Ishikawa (cell line): ENCODE measurements at regions not wholly inside any gene's neighbourhood (a gene's known extent, or its start where the extent isn't known, plus 50 kb on each side); places are given as distances from the start of the nearest gene placed in this dataset.

Experiments used
- CEBPB ChIP-seq: IDR thresholded peaks from 2 replicates; pipeline ENCODE4 v1.6.1; 2012
- CREB1 ChIP-seq: IDR thresholded peaks from 2 replicates; pipeline ENCODE4 v1.6.1; 2012; ENCODE audit warnings: low read depth
- EGR1 ChIP-seq: IDR thresholded peaks from 2 replicates; pipeline ENCODE4 v1.6.1; 2012
- EP300 ChIP-seq: IDR thresholded peaks from 2 replicates; pipeline ENCODE4 v1.6.1; 2012; ENCODE audit warnings: borderline replicate concordance
- FOXM1 ChIP-seq: IDR thresholded peaks from 2 replicates; pipeline ENCODE4 v1.6.1; 2012; ENCODE audit warnings: low read depth, borderline replicate concordance
- MAX ChIP-seq: IDR thresholded peaks from 2 replicates; pipeline ENCODE4 v1.6.1; 2012
- NFIC ChIP-seq: IDR thresholded peaks from 2 replicates; pipeline ENCODE4 v1.6.1; 2012
- RAD21 ChIP-seq: IDR thresholded peaks from 2 replicates; pipeline ENCODE4 v1.6.1; 2012; ENCODE audit warnings: low read depth
- REST ChIP-seq: IDR thresholded peaks from 2 replicates; pipeline ENCODE4 v1.6.1; 2012; ENCODE audit warnings: low read depth, mild to moderate bottlenecking
- TAF1 ChIP-seq: IDR thresholded peaks from 2 replicates; pipeline ENCODE4 v1.6.1; 2012; ENCODE audit warnings: low read depth, mild to moderate bottlenecking
- TCF12 ChIP-seq: IDR thresholded peaks from 2 replicates; pipeline ENCODE4 v1.6.1; 2012; ENCODE audit warnings: low read depth
- TEAD4 ChIP-seq: IDR thresholded peaks from 2 replicates; pipeline ENCODE4 v1.6.1; 2012
- USF1 ChIP-seq: IDR thresholded peaks from 2 replicates; pipeline ENCODE4 v1.6.1; 2012
- YY1 ChIP-seq: IDR thresholded peaks from 2 replicates; pipeline ENCODE4 v1.6.1; 2012; ENCODE audit warnings: low read depth
- ZBTB7A ChIP-seq: IDR thresholded peaks from 2 replicates; pipeline ENCODE4 v1.6.1; 2012; ENCODE audit warnings: low read depth

- no peak for TF ChIP-seq USF1
These were observed 453.1 kb downstream of the NSUN3 start for GRCh38 chr3:94515983-94516382.

GRCh38 chr3:94520364-94520763 is 457.5 kb downstream of the NSUN3 start:
- TF ChIP-seq TEAD4 (no peak), TAF1 (no peak), CEBPB (no peak), ZBTB7A (no peak), RAD21 (no peak), YY1 (no peak), REST (no peak), FOXM1 (no peak), MAX (no peak), CREB1 (no peak)

- no peak for TF ChIP-seq EP300
- TF ChIP-seq YY1 = no peak
- no peak for TF ChIP-seq NFIC
- no peak for TF ChIP-seq TCF12
- no peak for TF ChIP-seq ZBTB7A
- peak; percentile 31; the same call in 1 of the 2 replicates for TF ChIP-seq RAD21
- no peak for TF ChIP-seq FOXM1
- no peak for TF ChIP-seq CREB1
These were observed 459.6 kb downstream of the NSUN3 start for GRCh38 chr3:94522488-94522887.

GRCh38 chr3:94524102-94524919 is 461.4 kb downstream of the NSUN3 start:
- TF ChIP-seq RAD21 = no peak
- TF ChIP-seq YY1 = no peak
- TF ChIP-seq TAF1 = no peak
- TF ChIP-seq ZBTB7A = no peak
- TF ChIP-seq NFIC = no peak
- no peak for TF ChIP-seq CREB1
- TF ChIP-seq TEAD4 = no peak
- no peak for TF ChIP-seq EP300
- no peak for TF ChIP-seq MAX
- no peak for TF ChIP-seq USF1
- no peak for TF ChIP-seq TCF12
- TF ChIP-seq REST = no peak
- no peak for TF ChIP-seq FOXM1
- no peak for TF ChIP-seq EGR1
- no peak for TF ChIP-seq CEBPB

- TF ChIP-seq CEBPB (no peak), RAD21 (peak; percentile 30; the same call in 1 of the 2 replicates), TAF1 (no peak), TCF12 (no peak), CREB1 (no peak)
These were observed 462.2 kb downstream of the NSUN3 start for GRCh38 chr3:94525043-94525442.

- no peak for TF ChIP-seq EP300
These were observed 467.0 kb downstream of the NSUN3 start for GRCh38 chr3:94529816-94530215.

- no peak for TF ChIP-seq TEAD4
- no peak for TF ChIP-seq MAX
- TF ChIP-seq CREB1 = no peak
- no peak for TF ChIP-seq YY1
- TF ChIP-seq TAF1 = no peak
- TF ChIP-seq FOXM1 = no peak
- no peak for TF ChIP-seq REST
- no peak for TF ChIP-seq TCF12
- no peak for TF ChIP-seq EGR1
- TF ChIP-seq USF1 = no peak
- TF ChIP-seq ZBTB7A = no peak
- no peak for TF ChIP-seq RAD21
- no peak for TF ChIP-seq EP300
These were observed 470.1 kb downstream of the NSUN3 start for GRCh38 chr3:94532951-94533350.
